ENCODE measurements at regions not wholly inside any gene's neighbourhood (a gene's known extent, or its start where the extent isn't known, plus 50 kb on each side); places are given as distances from the start of the nearest gene placed in this dataset.

DNA sequence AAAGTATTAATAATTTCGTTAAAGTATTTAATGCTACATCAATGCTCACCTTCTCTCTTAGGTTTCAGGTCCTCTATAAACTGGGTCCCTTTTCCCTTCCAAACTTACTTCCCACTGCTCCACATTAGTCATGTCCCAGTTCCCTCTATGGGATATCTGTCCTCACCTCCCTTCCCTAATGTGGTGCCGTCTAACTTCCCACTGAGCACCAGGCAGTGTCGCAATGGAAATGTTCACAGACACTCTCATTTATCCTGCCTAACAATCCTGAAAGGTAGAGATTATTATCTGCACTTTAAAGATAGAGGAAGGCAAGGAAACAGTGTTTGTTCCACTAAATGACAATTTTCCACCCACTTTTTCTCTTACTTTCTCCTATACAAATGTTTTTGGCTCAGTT lies 329.7 kb downstream of the CWC27 start:
- intact Hi-C loops (cut with micrococcal nuclease; ENCODE audit: unreplicated experiment): no loop called here
- CTCF ChIA-PET (ENCODE audit: unreplicated experiment): no interaction called here
- no peak for DNase-seq (ENCODE audit: low spot score)
- Histone ChIP-seq H3K4me3 (ENCODE audit: low read depth, low read length, poor library complexity, severe bottlenecking) (no peak overlapping the region), H2AFZ (ENCODE audit: low read length) (no peak overlapping the region), H3K36me3 (ENCODE audit: insufficient read depth, low read length) (no peaks in the 10 kb centered on the region), H3K9me3 (ENCODE audit: low read length) (no peaks in the 10 kb centered on the region), H3K4me1 (ENCODE audit: insufficient read depth, low read length, poor library complexity, severe bottlenecking) (peaks cover 14% of the 10 kb centered on the region), H3K4me2 (ENCODE audit: low read length) (no peak overlapping the region), H3K79me2 (ENCODE audit: insufficient read depth, low read depth, low read length) (no peaks in the 10 kb centered on the region), H4K20me1 (ENCODE audit: insufficient read depth, low read length) (no peaks in the 10 kb centered on the region), H3K9me2 (ENCODE audit: insufficient read depth, low read length) (no peaks in the 10 kb centered on the region), H3K27ac (ENCODE audit: low read depth, low read length, poor library complexity, severe bottlenecking) (no peak overlapping the region)
- POLR2A ChIA-PET: no interaction called here
- no TSS peak for BruUV-seq (replicated peaks)
- TF ChIP-seq, protein P1, sequence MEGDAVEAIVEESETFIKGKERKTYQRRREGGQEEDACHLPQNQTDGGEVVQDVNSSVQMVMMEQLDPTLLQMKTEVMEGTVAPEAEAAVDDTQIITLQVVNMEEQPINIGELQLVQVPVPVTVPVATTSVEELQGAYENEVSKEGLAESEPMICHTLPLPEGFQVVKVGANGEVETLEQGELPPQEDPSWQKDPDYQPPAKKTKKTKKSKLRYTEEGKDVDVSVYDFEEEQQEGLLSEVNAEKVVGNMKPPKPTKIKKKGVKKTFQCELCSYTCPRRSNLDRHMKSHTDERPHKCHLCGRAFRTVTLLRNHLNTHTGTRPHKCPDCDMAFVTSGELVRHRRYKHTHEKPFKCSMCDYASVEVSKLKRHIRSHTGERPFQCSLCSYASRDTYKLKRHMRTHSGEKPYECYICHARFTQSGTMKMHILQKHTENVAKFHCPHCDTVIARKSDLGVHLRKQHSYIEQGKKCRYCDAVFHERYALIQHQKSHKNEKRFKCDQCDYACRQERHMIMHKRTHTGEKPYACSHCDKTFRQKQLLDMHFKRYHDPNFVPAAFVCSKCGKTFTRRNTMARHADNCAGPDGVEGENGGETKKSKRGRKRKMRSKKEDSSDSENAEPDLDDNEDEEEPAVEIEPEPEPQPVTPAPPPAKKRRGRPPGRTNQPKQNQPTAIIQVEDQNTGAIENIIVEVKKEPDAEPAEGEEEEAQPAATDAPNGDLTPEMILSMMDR (conservative IDR thresholded peaks at IDR 0.05; ENCODE audit: low read length): no peak
- no peak for TF ChIP-seq EZH2phosphoT487 (IDR thresholded peaks at IDR 0.05; ENCODE audit: borderline replicate concordance, low read depth, low read length)
